GM12878 (cell line): ENCODE measurements at regions not wholly inside any gene's neighbourhood (a gene's known extent, or its start where the extent isn't known, plus 50 kb on each side); places are given as distances from the start of the nearest gene placed in this dataset.

Experiments used
- ATAC-seq: fragments of 200-7000 bp; cut with Tn5 transposase; 3 replicates; pipeline ENCODE4 v1.9.1; 2020; ENCODE audit warnings: mild to moderate bottlenecking, moderate library complexity
- BruUV-seq: library from RNA; stranded (reverse); fragments of 400-500 nt; replicated peaks from 2 replicates; lab custom pipeline; 2021; lab: Mats Ljungman, UMichigan
- CTCF ChIA-PET: fragments of 300-600 bp; sonication (Branson Sonifier 250); formaldehyde crosslinking; extraction: SDS; loops from one replicate; lab custom pipeline; 2021; ENCODE audit warnings: inconsistent platforms; lab: Yijun Ruan, JAX
- POLR2A ChIA-PET: fragments of 350-600 bp; formaldehyde crosslinking; extraction: SDS; loops from one replicate; lab custom pipeline; 2021; ENCODE audit warnings: inconsistent platforms; lab: Charles Lee
- RAD21 ChIA-PET: fragments of 300-600 bp; sonication (Branson Sonifier 250); formaldehyde crosslinking; loops from one replicate; lab custom pipeline; 2023; ENCODE audit warnings: antibody characterized with exemption; ENCODE audit not compliant: unreplicated experiment; lab: Charles Lee
- SMC1A ChIA-PET: fragments of 300-600 bp; sonication (Branson Sonifier 250); formaldehyde crosslinking; loops from one replicate; lab custom pipeline; 2023; ENCODE audit not compliant: unreplicated experiment, uncharacterized antibody; lab: Charles Lee
- DNase-seq: peaks from one replicate; pipeline ENCODE4 v3.0.0-alpha.2; 2011; ENCODE audit warnings: low read depth, low spot score
- FAIRE-seq: peaks from 3 replicates; lab custom pipeline; 2011; peaks lifted over from hg19 to GRCh38; lab: Jason Lieb, UNC
- H2AFZ ChIP-seq: 2 replicates; pipeline ENCODE4 v1.6.0; 2011; ENCODE audit warnings: low read depth, low read length, control low read depth; ENCODE audit not compliant: control insufficient read depth
- H3K27ac ChIP-seq: 2 replicates; pipeline ENCODE4 v1.5.1; 2011; ENCODE audit warnings: control low read depth; ENCODE audit not compliant: control insufficient read depth, insufficient read depth
- H3K27me3 ChIP-seq, 2 experiments: replicated peaks in 1 of 2; 2 replicates each; pipeline versions ENCODE4 v1.6.0 to v1.6.1; 2011; ENCODE audit warnings: low read length in 1 of 2; ENCODE audit not compliant: control insufficient read depth in 2 of 2, insufficient read depth in 2 of 2
- H3K36me3 ChIP-seq, 2 experiments: 2 replicates each; pipeline ENCODE4 v1.5.1; 2011; ENCODE audit warnings: low read length in 1 of 2; ENCODE audit not compliant: control insufficient read depth in 2 of 2, insufficient read depth in 2 of 2
- H3K4me1 ChIP-seq: 2 replicates; pipeline ENCODE4 v1.6.1; 2011; ENCODE audit warnings: mild to moderate bottlenecking, low read length, moderate library complexity, mixed read lengths; ENCODE audit not compliant: control insufficient read depth, insufficient read depth
- H3K4me2 ChIP-seq: 2 replicates; pipeline ENCODE4 v1.6.0; 2011; ENCODE audit warnings: control low read depth; ENCODE audit not compliant: control insufficient read depth, insufficient read depth
- H3K4me3 ChIP-seq: fragments of 200-600 bp; sonication (generic); 2 replicates; pipeline ENCODE4 v1.5.1; 2016
- H3K79me2 ChIP-seq: 2 replicates; pipeline ENCODE4 v1.6.0; 2011; ENCODE audit warnings: low read length; ENCODE audit not compliant: control insufficient read depth, insufficient read depth
- H3K9ac ChIP-seq: 2 replicates; pipeline ENCODE4 v1.8.0; 2011; ENCODE audit warnings: low read length, control low read depth, mixed read lengths; ENCODE audit not compliant: control insufficient read depth, insufficient read depth
- H3K9me3 ChIP-seq: replicated peaks from 3 replicates; pipeline ENCODE4 v1.5.1; 2011; ENCODE audit warnings: mild to moderate bottlenecking, low read length; ENCODE audit not compliant: control insufficient read depth, insufficient read depth
- H4K20me1 ChIP-seq: 2 replicates; pipeline ENCODE4 v1.6.0; 2011; ENCODE audit not compliant: control insufficient read depth, insufficient read depth
- EED ChIP-seq: sonication (generic); IDR thresholded peaks from 2 replicates; pipeline ENCODE4 v1.6.1; 2016; ENCODE audit warnings: antibody characterized with exemption, low read depth
- EP300 ChIP-seq, 2 experiments: fragments of 150-350 bp in 1 of 2; IDR thresholded peaks; 2 replicates each; pipeline ENCODE4 v1.6.1; 2011 to 2012; ENCODE audit warnings: low read depth in 2 of 2, low read length in 2 of 2, borderline replicate concordance in 1 of 2, improper control_type of control experiment in 1 of 2, inconsistent platforms in 1 of 2; ENCODE audit not compliant: control insufficient read depth in 1 of 2
- FOXM1 ChIP-seq: IDR thresholded peaks from 2 replicates; pipeline ENCODE4 v1.6.1; 2012; ENCODE audit warnings: low read depth, mild to moderate bottlenecking, inconsistent platforms, low read length, moderate library complexity
- IKZF2 ChIP-seq, 2 experiments: fragments of 450-650 bp; IDR thresholded peaks; 2 replicates each; pipeline ENCODE4 v1.6.1; 2017; ENCODE audit warnings: mild to moderate bottlenecking in 2 of 2, moderate library complexity in 2 of 2
- JUNB ChIP-seq: IDR thresholded peaks from 2 replicates; pipeline ENCODE4 v1.6.1; 2016; ENCODE audit warnings: antibody characterized with exemption, mild to moderate bottlenecking
- NFXL1 ChIP-seq: fragments of 450-650 bp; IDR thresholded peaks from 2 replicates; pipeline ENCODE4 v1.6.1; 2017; ENCODE audit warnings: antibody characterized with exemption, mild to moderate bottlenecking, borderline replicate concordance
- POLR2A ChIP-seq: IDR thresholded peaks from 2 replicates; pipeline ENCODE4 v1.6.1; 2011; ENCODE audit warnings: low read depth, mild to moderate bottlenecking, low read length
- POLR2AphosphoS5 ChIP-seq: IDR thresholded peaks from 2 replicates; pipeline ENCODE4 v1.6.1; 2011; ENCODE audit warnings: mild to moderate bottlenecking, low read length, inconsistent platforms
- PRDM15 ChIP-seq: fragments of 450-650 bp; formaldehyde crosslinking; IDR thresholded peaks from 2 replicates; pipeline ENCODE4 v1.4.0; 2020; ENCODE audit warnings: mild to moderate bottlenecking, moderate library complexity
- RUNX3 ChIP-seq: IDR thresholded peaks from 2 replicates; pipeline ENCODE4 v1.6.1; 2012; ENCODE audit warnings: low read length, inconsistent platforms
- SIN3A ChIP-seq: IDR thresholded peaks from 2 replicates; pipeline ENCODE4 v1.6.1; 2012; ENCODE audit warnings: low read depth, low read length, improper control_type of control experiment
- STAT1 ChIP-seq: fragments of 450-650 bp; conservative IDR thresholded peaks from 2 replicates; pipeline ENCODE4 v1.6.1; 2014; ENCODE audit warnings: antibody characterized with exemption, mild to moderate bottlenecking
- TAF1 ChIP-seq: IDR thresholded peaks from 2 replicates; pipeline ENCODE4 v1.6.1; 2011; ENCODE audit warnings: mild to moderate bottlenecking, low read depth, low read length, borderline replicate concordance
- TCF3 ChIP-seq: IDR thresholded peaks from 2 replicates; pipeline ENCODE4 v1.6.1; 2012; ENCODE audit warnings: low read depth, mild to moderate bottlenecking, low read length, borderline replicate concordance; ENCODE audit not compliant: insufficient read depth
- TCF7 ChIP-seq: IDR thresholded peaks from 2 replicates; pipeline ENCODE4 v1.6.1; 2014; ENCODE audit warnings: antibody characterized with exemption, borderline replicate concordance
- ZNF24 ChIP-seq: fragments of 450-650 bp; IDR thresholded peaks from 2 replicates; pipeline ENCODE4 v1.6.1; 2017; ENCODE audit warnings: antibody characterized with exemption, mild to moderate bottlenecking
- ZNF592 ChIP-seq: fragments of 450-650 bp; IDR thresholded peaks from 2 replicates; pipeline ENCODE4 v1.6.1; 2017; ENCODE audit warnings: mild to moderate bottlenecking, moderate library complexity
- ZNF622 ChIP-seq: fragments of 450-650 bp; IDR thresholded peaks from 2 replicates; pipeline ENCODE4 v1.6.1; 2017; ENCODE audit warnings: mild to moderate bottlenecking, inconsistent platforms
- ZSCAN29 ChIP-seq: fragments of 450-650 bp; IDR thresholded peaks from 2 replicates; pipeline ENCODE4 v1.6.1; 2017; ENCODE audit warnings: mild to moderate bottlenecking, moderate library complexity
- WGBS: methylation state at CpG from one replicate; pipeline ENCODE4 v1.1.6; 2016; ENCODE audit warnings: low lambda C conversion rate; ENCODE audit not compliant: insufficient replicate concordance, insufficient coverage; ENCODE audit errors: missing lambda C conversion rate; 5-methylcytosine and 5-hydroxymethylcytosine counted together
- in situ Hi-C: fragments of 300-500 bp; cut with MboI; formaldehyde crosslinking; loops from 9 replicates; pipeline ENCODE4 v1.14.3; 2018; ENCODE audit warnings: mixed read lengths
- intact Hi-C: fragments of 100-400 bp; cut with micrococcal nuclease; formaldehyde crosslinking; loops from one replicate; pipeline ENCODE4 v1.14.2; 2022; ENCODE audit not compliant: unreplicated experiment

- SMC1A ChIA-PET, result no interaction called here
- FAIRE-seq, result no peak
- BruUV-seq, result no TSS peak
- no peak overlapping the region for H3K9ac ChIP-seq
- CTCF ChIA-PET, result no interaction called here
- no peaks in the 10 kb centered on the region for H4K20me1 ChIP-seq
- H3K79me2 ChIP-seq, result no peaks in the 10 kb centered on the region
- in situ Hi-C loops (no loop called here), intact Hi-C loops (no loop called here)
- H3K4me2 ChIP-seq, result no peak overlapping the region
- no peak for ATAC-seq
- H3K36me3 ChIP-seq, result no peaks in the 10 kb centered on the region
- H3K4me3 ChIP-seq, result no peak overlapping the region
- no peaks in the 10 kb centered on the region for H3K9me3 ChIP-seq
- WGBS, result 49% methylated on average over 2 of the region's 2 CpGs
- no peaks in the 10 kb centered on the region for H3K27me3 ChIP-seq
- POLR2A ChIA-PET, result no interaction called here
- H3K27ac ChIP-seq, result no peak overlapping the region
- RAD21 ChIA-PET, result no interaction called here
- TF ChIP-seq FOXM1, result no peak
- no peak for TF ChIP-seq ZNF592
- no peak for TF ChIP-seq TCF7
- TF ChIP-seq POLR2A, result no peak
- TF ChIP-seq PRDM15 (CRISPR knock-in tag), result no peak
- TF ChIP-seq ZNF24, result no peak
- no peak for TF ChIP-seq ZNF622
- TF ChIP-seq SIN3A, result no peak
- no peak for TF ChIP-seq RUNX3
- no peak for TF ChIP-seq TAF1
- TF ChIP-seq JUNB, result no peak
- TF ChIP-seq EP300 (IDR thresholded peaks at IDR 0.05; ENCODE audit: borderline replicate concordance in 1 of 2, control insufficient read depth in 1 of 2, low read depth in 2 of 2, low read length in 2 of 2), result no peak
- TF ChIP-seq POLR2AphosphoS5, result no peak
- TF ChIP-seq TCF3, result no peak
- no peak for TF ChIP-seq ZSCAN29
- TF ChIP-seq IKZF2 (IDR thresholded peaks at IDR 0.05), result no peak
- no peak for TF ChIP-seq STAT1
- no peak for TF ChIP-seq EED
- TF ChIP-seq NFXL1, result no peak
- TF ChIP-seq, all 136 proteins: peak for 0
- DNase-seq, result no peak
- Histone ChIP-seq H2AFZ (no peak overlapping the region), H3K4me1 (no peaks in the 10 kb centered on the region)
These were observed 168.8 kb downstream of the RCHY1 start for GRCh38 chr4:75345423-75345822.
